Osteocyte (in vitro differentiated cells): ENCODE measurements at regions not wholly inside any gene's neighbourhood (a gene's known extent, or its start where the extent isn't known, plus 50 kb on each side); places are given as distances from the start of the nearest gene placed in this dataset.
"Not testable (repeated sequence)": the region's sequence is repeated elsewhere in the genome, so short reads cannot be mapped to it uniquely, and the experiment has no call there.

Experiments
- DNase-seq: peaks from one replicate; pipeline ENCODE4 v3.0.0; 2021; ENCODE audit warnings: mixed read lengths; ENCODE audit not compliant: unreplicated experiment; ENCODE audit errors: extremely low spot score
- H3K27ac Mint-ChIP-seq: one replicate; pipeline ENCODE4 v1.8.0; 2021; ENCODE audit warnings: mild to moderate bottlenecking, mixed read lengths; ENCODE audit not compliant: unreplicated experiment
- H3K27me3 Mint-ChIP-seq: one replicate; pipeline ENCODE4 v1.8.0; 2021; ENCODE audit warnings: mixed read lengths; ENCODE audit not compliant: unreplicated experiment
- H3K36me3 Mint-ChIP-seq: one replicate; pipeline ENCODE4 v1.8.0; 2021; ENCODE audit warnings: mixed read lengths; ENCODE audit not compliant: unreplicated experiment
- H3K4me1 Mint-ChIP-seq: one replicate; pipeline ENCODE4 v1.8.0; 2021; ENCODE audit warnings: mixed read lengths; ENCODE audit not compliant: unreplicated experiment
- H3K4me3 Mint-ChIP-seq: one replicate; pipeline ENCODE4 v1.8.0; 2021; ENCODE audit warnings: mild to moderate bottlenecking, moderate library complexity, mixed read lengths; ENCODE audit not compliant: unreplicated experiment
- H3K9me3 Mint-ChIP-seq: one replicate; pipeline ENCODE4 v1.8.0; 2021; ENCODE audit warnings: mixed read lengths; ENCODE audit not compliant: unreplicated experiment
- TF ChIP-seq, protein P1 (sequence below): fragments of 200-600 bp; sonication (generic); IDR thresholded peaks from 2 replicates; pipeline ENCODE4 v1.5.0; 2021; ENCODE audit warnings: antibody characterized with exemption, mild to moderate bottlenecking, moderate library complexity

- Mint-ChIP-seq H3K9me3 (no peaks in the 10 kb centered on the region), H3K27me3 (no peaks in the 10 kb centered on the region), H3K36me3 (no peaks in the 10 kb centered on the region), H3K4me1 (peaks cover 13% of the 10 kb centered on the region), H3K27ac (no peak overlapping the region), H3K4me3 (no peak overlapping the region)
- DNase-seq = no peak
- TF ChIP-seq, protein P1, sequence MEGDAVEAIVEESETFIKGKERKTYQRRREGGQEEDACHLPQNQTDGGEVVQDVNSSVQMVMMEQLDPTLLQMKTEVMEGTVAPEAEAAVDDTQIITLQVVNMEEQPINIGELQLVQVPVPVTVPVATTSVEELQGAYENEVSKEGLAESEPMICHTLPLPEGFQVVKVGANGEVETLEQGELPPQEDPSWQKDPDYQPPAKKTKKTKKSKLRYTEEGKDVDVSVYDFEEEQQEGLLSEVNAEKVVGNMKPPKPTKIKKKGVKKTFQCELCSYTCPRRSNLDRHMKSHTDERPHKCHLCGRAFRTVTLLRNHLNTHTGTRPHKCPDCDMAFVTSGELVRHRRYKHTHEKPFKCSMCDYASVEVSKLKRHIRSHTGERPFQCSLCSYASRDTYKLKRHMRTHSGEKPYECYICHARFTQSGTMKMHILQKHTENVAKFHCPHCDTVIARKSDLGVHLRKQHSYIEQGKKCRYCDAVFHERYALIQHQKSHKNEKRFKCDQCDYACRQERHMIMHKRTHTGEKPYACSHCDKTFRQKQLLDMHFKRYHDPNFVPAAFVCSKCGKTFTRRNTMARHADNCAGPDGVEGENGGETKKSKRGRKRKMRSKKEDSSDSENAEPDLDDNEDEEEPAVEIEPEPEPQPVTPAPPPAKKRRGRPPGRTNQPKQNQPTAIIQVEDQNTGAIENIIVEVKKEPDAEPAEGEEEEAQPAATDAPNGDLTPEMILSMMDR = no peak
These were observed 506.2 kb upstream of the SLC35B3 start for GRCh38 chr6:8941577-8941976.

GRCh38 chr6:8940356-8940755, 505.0 kb upstream of the SLC35B3 start:
- TF ChIP-seq, protein P1 = no peak
- Mint-ChIP-seq H3K36me3 (no peaks in the 10 kb centered on the region), H3K4me3 (no peak overlapping the region), H3K27me3 (no peaks in the 10 kb centered on the region), H3K4me1 (peaks cover 13% of the 10 kb centered on the region), H3K27ac (no peak overlapping the region), H3K9me3 (no peaks in the 10 kb centered on the region)
- no peak for DNase-seq

DNA sequence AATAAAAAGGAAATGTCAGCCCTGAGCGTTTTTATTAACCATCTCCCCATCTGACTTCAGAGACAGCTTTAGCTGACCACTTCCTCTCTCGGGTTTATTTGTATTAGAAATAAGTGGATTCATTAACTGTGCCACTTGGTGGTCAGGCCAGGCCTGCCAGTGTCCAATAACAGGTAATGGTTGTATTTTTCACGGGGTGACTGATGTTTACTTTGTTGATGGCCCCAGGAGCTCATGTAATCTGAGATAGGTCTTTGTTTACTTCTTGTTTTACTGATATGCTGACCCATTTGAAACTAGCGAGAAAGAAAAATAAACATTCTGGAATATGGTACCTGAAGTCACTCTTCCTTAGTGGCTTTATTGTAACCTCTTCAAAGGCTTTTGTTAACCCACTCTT, 504.3 kb upstream of the SLC35B3 start:
- H3K4me3 Mint-ChIP-seq = no peak overlapping the region
- no peak for DNase-seq
- no peaks in the 10 kb centered on the region for H3K36me3 Mint-ChIP-seq
- TF ChIP-seq, protein P1 = no peak
- peaks cover 13% of the 10 kb centered on the region for H3K4me1 Mint-ChIP-seq
- H3K9me3 Mint-ChIP-seq = no peaks in the 10 kb centered on the region
- H3K27ac Mint-ChIP-seq = no peak overlapping the region
- no peaks in the 10 kb centered on the region for H3K27me3 Mint-ChIP-seq

- no peaks in the 10 kb centered on the region for H3K27me3 Mint-ChIP-seq
- no peak for DNase-seq
- TF ChIP-seq, protein P1 = no peak
- no peak overlapping the region for H3K4me3 Mint-ChIP-seq
- no peaks in the 10 kb centered on the region for H3K9me3 Mint-ChIP-seq
- H3K4me1 Mint-ChIP-seq = peaks cover 3% of the 10 kb centered on the region
- H3K27ac Mint-ChIP-seq = no peak overlapping the region
- H3K36me3 Mint-ChIP-seq = no peaks in the 10 kb centered on the region
These were observed 499.0 kb upstream of the SLC35B3 start for GRCh38 chr6:8934318-8934717.

DNA sequence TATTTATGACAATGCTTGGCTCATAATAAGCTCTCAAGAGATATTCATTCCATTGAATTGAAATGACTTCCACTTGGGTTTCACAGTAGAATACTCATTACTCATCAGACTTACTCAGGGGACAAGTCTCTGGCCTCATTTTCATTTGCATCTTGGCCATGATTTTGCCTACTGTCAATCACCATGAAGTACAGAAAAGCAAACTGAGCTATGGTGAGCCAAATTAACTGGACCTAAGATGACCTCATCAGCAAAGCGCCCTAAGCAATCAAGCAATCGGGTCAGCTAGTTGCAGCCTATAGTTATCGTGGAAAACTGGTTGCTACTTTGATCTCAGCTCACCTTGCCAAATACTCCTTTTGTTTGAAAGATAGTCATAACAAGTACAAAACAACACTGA, 494.7 kb upstream of the SLC35B3 start:
- TF ChIP-seq, protein P1 = no peak
- no peaks in the 10 kb centered on the region for H3K9me3 Mint-ChIP-seq
- no peaks in the 10 kb centered on the region for H3K4me1 Mint-ChIP-seq
- no peak for DNase-seq
- H3K36me3 Mint-ChIP-seq = no peaks in the 10 kb centered on the region
- H3K27me3 Mint-ChIP-seq = no peaks in the 10 kb centered on the region
- H3K27ac Mint-ChIP-seq = no peak overlapping the region
- H3K4me3 Mint-ChIP-seq = no peak overlapping the region

DNA sequence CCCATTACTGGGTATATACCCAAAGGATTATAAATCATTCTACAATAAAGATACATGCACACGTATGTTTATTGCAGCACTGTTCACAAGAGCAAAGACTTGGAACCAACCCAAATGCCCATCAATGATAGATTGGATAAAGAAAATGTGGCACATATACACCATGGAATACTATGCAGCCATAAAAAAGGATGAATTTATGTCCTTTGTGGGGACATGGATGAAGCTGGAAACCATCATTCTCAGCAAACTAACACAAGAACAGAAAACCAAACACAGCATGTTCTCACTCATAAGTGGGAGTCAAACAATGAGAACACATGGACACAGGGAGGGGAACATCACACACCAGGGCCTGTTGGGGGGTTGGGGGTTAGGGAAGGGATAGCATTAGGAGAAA, 484.9 kb upstream of the SLC35B3 start:
- H3K9me3 Mint-ChIP-seq, DNase-seq, H3K36me3 Mint-ChIP-seq, H3K27me3 Mint-ChIP-seq, H3K4me3 Mint-ChIP-seq, H3K27ac Mint-ChIP-seq, H3K4me1 Mint-ChIP-seq: not testable (repeated sequence)
